ENCODE measurements at regions not wholly inside any gene's neighbourhood (a gene's known extent, or its start where the extent isn't known, plus 50 kb on each side); places are given as distances from the start of the nearest gene placed in this dataset.

DNA sequence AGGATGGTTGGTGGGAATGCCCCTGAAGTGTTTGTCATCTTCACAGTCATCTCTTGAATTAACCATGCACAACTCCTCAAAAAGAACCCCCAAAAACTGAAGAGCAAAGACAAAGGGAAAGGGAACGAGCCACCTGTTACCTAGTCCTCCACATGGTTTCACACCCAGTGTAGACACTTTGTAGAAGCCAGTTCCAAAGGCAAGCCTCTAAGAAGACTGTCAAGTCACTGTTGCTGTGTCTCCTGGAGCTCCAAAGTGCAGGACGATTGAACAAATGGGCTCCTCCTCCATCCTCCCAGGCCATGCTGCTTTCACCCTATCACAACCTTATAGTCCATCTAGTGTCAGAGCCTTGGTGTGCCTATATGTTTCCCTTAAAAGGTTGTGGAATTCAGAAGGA is 277.6 kb upstream of the PRDM1 start:
- 87 to 92% methylated on average over 2 of the region's 2 CpGs for WGBS, 2 donors
- Histone ChIP-seq H3K27ac (no peak overlapping the region), H3K36me3 (no peaks in the 10 kb centered on the region), H3K9me3 (no peaks in the 10 kb centered on the region), H3K4me3 (no peak overlapping the region), H3K27me3 (no peaks in the 10 kb centered on the region), H3K4me1 (peaks cover 0 to 18% (median 6%) of the 10 kb centered on the region in 4 donors)
- no peak for DNase-seq (ENCODE audit: low spot score in 2 of 2)
- TF ChIP-seq POLR2A (IDR thresholded peaks at IDR 0.05) (no peak), EP300 (IDR thresholded peaks at IDR 0.05) (no peak)
- TF ChIP-seq, protein P1, sequence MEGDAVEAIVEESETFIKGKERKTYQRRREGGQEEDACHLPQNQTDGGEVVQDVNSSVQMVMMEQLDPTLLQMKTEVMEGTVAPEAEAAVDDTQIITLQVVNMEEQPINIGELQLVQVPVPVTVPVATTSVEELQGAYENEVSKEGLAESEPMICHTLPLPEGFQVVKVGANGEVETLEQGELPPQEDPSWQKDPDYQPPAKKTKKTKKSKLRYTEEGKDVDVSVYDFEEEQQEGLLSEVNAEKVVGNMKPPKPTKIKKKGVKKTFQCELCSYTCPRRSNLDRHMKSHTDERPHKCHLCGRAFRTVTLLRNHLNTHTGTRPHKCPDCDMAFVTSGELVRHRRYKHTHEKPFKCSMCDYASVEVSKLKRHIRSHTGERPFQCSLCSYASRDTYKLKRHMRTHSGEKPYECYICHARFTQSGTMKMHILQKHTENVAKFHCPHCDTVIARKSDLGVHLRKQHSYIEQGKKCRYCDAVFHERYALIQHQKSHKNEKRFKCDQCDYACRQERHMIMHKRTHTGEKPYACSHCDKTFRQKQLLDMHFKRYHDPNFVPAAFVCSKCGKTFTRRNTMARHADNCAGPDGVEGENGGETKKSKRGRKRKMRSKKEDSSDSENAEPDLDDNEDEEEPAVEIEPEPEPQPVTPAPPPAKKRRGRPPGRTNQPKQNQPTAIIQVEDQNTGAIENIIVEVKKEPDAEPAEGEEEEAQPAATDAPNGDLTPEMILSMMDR (IDR thresholded peaks at IDR 0.05) = no peak

- Histone ChIP-seq H3K4me1 (peaks cover 0 to 18% (median 6%) of the 10 kb centered on the region in 4 donors), H3K9me3 (no peaks in the 10 kb centered on the region), H3K36me3 (no peaks in the 10 kb centered on the region), H3K27ac (no peak overlapping the region), H3K4me3 (no peak overlapping the region), H3K27me3 (no peaks in the 10 kb centered on the region)
- WGBS, 2 donors = 95% methylated on average over 4 of the region's 4 CpGs
- no peak for DNase-seq (ENCODE audit: low spot score in 2 of 2)
- TF ChIP-seq, protein P1 (IDR thresholded peaks at IDR 0.05) = no peak
- no peak for TF ChIP-seq EP300 (IDR thresholded peaks at IDR 0.05)
- no peak for TF ChIP-seq POLR2A (IDR thresholded peaks at IDR 0.05)
Measured at GRCh38 chr6:105807905-105808304, 278.2 kb upstream of the PRDM1 start.

DNA sequence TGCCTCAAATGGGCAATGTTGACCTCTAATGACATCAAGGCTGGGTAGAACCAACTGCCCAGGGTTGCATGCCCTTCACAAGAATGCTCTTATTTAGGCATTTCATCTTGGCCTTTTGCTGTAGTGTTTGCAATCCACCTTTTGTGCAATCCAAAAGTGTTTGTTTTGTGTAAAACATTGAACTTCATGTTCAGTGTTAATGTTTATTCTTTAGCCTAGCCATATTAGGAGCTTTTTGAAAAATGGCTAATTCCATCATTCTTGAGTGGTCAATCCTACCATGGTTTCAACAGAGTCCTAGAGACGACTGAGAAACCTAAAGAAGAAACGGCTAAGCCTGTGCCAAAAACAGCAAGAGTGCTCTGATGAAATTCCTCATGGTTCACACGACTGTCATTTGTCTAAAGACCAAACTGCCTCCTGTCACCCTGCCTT is 279.6 kb upstream of the PRDM1 start:
- DNase-seq (ENCODE audit: low spot score in 2 of 2) = no peak
- peaks cover 0 to 3% (median 0%) of the 10 kb centered on the region in 4 donors for H3K9me3 ChIP-seq
- H3K27ac ChIP-seq = no peak overlapping the region
- peaks cover 0 to 18% (median 6%) of the 10 kb centered on the region in 4 donors for H3K4me1 ChIP-seq
- 51 to 68% methylated on average over 3 of the region's 3 CpGs for WGBS, 2 donors
- no peaks in the 10 kb centered on the region for H3K27me3 ChIP-seq
- H3K36me3 ChIP-seq = no peaks in the 10 kb centered on the region
- no peak overlapping the region for H3K4me3 ChIP-seq
- TF ChIP-seq EP300 (IDR thresholded peaks at IDR 0.05) = no peak
- TF ChIP-seq, protein P1 (IDR thresholded peaks at IDR 0.05) = no peak
- TF ChIP-seq POLR2A (IDR thresholded peaks at IDR 0.05) = no peak

- DNase-seq (ENCODE audit: low spot score in 2 of 2) = no peak
- Histone ChIP-seq H3K36me3 (no peaks in the 10 kb centered on the region), H3K27ac (no peak overlapping the region), H3K27me3 (no peaks in the 10 kb centered on the region), H3K9me3 (peaks cover 0 to 3% (median 0%) of the 10 kb centered on the region in 4 donors), H3K4me3 (no peak overlapping the region), H3K4me1 (peaks cover 0 to 14% (median 5%) of the 10 kb centered on the region in 4 donors)
- 75 to 81% methylated on average over 2 of the region's 2 CpGs for WGBS, 2 donors
- no peak for TF ChIP-seq EP300 (IDR thresholded peaks at IDR 0.05)
- TF ChIP-seq POLR2A (IDR thresholded peaks at IDR 0.05) = no peak
- TF ChIP-seq, protein P1 (IDR thresholded peaks at IDR 0.05) = no peak
Measured at GRCh38 chr6:105805501-105806023, 280.6 kb upstream of the PRDM1 start.

- no peak for DNase-seq (ENCODE audit: low spot score in 2 of 2)
- H3K9me3 ChIP-seq = peaks cover 0 to 3% (median 0%) of the 10 kb centered on the region in 4 donors
- no peaks in the 10 kb centered on the region for H3K36me3 ChIP-seq
- whole genome bisulfite sequencing, 2 donors = 35 to 85% methylated on average over 3 of the region's 3 CpGs
- peaks cover 0 to 8% (median 0%) of the 10 kb centered on the region in 4 donors for H3K4me1 ChIP-seq
- no peaks in the 10 kb centered on the region for H3K27me3 ChIP-seq
- no peak overlapping the region for H3K27ac ChIP-seq
- H3K4me3 ChIP-seq = no peak overlapping the region
- TF ChIP-seq POLR2A (IDR thresholded peaks at IDR 0.05) (no peak), EP300 (IDR thresholded peaks at IDR 0.05) (no peak)
Measured at GRCh38 chr6:105804424-105804823, 281.7 kb upstream of the PRDM1 start.
